GM18499 (cell line): ENCODE measurements at regions not wholly inside any gene's neighbourhood (a gene's known extent, or its start where the extent isn't known, plus 50 kb on each side); places are given as distances from the start of the nearest gene placed in this dataset.

ENCODE experiments used
- ATAC-seq: cut with Tn5 transposase; IDR thresholded peaks from one replicate; pipeline ENCODE4 v1.9.1; 2021; ENCODE audit warnings: moderate number of reproducible peaks; ENCODE audit not compliant: insufficient read depth, unreplicated experiment

- no peak for ATAC-seq
Observed at GRCh38 chr18:46290440-46291020, 186.3 kb downstream of the HAUS1 start.

GRCh38 chr18:46291149-46291548 is 187.0 kb downstream of the HAUS1 start:
- no peak for ATAC-seq

- ATAC-seq, result no peak
Observed at GRCh38 chr18:46293742-46294181, 189.6 kb downstream of the HAUS1 start.

- no peak for ATAC-seq
Observed at GRCh38 chr18:46294318-46294717, 190.1 kb downstream of the HAUS1 start.

- ATAC-seq, result no peak
Observed at GRCh38 chr18:46294751-46295150, 190.6 kb downstream of the HAUS1 start.

GRCh38 chr18:46295416-46295815 is 191.2 kb downstream of the HAUS1 start:
- ATAC-seq, result no peak

GRCh38 chr18:46296656-46297055 is 192.5 kb downstream of the HAUS1 start:
- ATAC-seq, result no peak

- no peak for ATAC-seq
Observed at GRCh38 chr18:46297124-46297523, 192.9 kb downstream of the HAUS1 start.

- ATAC-seq, result no peak
Observed at GRCh38 chr18:46297621-46298020, 193.4 kb downstream of the HAUS1 start.

- no peak for ATAC-seq
Observed at GRCh38 chr18:46298511-46298910, 194.3 kb downstream of the HAUS1 start.

- no peak for ATAC-seq
Observed at GRCh38 chr18:46299465-46300008, 195.4 kb downstream of the HAUS1 start.

- no peak for ATAC-seq
Observed at GRCh38 chr18:46301081-46301480, 196.9 kb downstream of the HAUS1 start.

- ATAC-seq, result no peak
Observed at GRCh38 chr18:46301571-46301970, 197.4 kb downstream of the HAUS1 start.

GRCh38 chr18:46302528-46303485 is 198.6 kb downstream of the HAUS1 start:
- ATAC-seq, result no peak

GRCh38 chr18:46310258-46310657 is 206.1 kb downstream of the HAUS1 start:
- ATAC-seq, result no peak

GRCh38 chr18:46310675-46311345 is 206.6 kb downstream of the HAUS1 start:
- ATAC-seq, result no peak

- no peak for ATAC-seq
Observed at GRCh38 chr18:46311491-46311890, 207.3 kb downstream of the HAUS1 start.

- ATAC-seq, result no peak
Observed at GRCh38 chr18:46312221-46312620, 208.0 kb downstream of the HAUS1 start.

GRCh38 chr18:46313521-46313920 is 209.3 kb downstream of the HAUS1 start:
- ATAC-seq, result no peak

- no peak for ATAC-seq
Observed at GRCh38 chr18:46314011-46314410, 209.8 kb downstream of the HAUS1 start.

- ATAC-seq, result no peak
Observed at GRCh38 chr18:46315161-46315560, 211.0 kb downstream of the HAUS1 start.
